DMS114 treated with DMSO at 0.1 percent for 48 hours (cell line): ENCODE measurements at regions not wholly inside any gene's neighbourhood (a gene's known extent, or its start where the extent isn't known, plus 50 kb on each side); places are given as distances from the start of the nearest gene placed in this dataset.
"Not testable (repeated sequence)": the region's sequence is repeated elsewhere in the genome, so short reads cannot be mapped to it uniquely, and the experiment has no call there.

ENCODE experiments used
- DNase-seq: peaks from one replicate; lab custom pipeline; 2025; ENCODE audit not compliant: unreplicated experiment; lab: John Stamatoyannopoulos, UW

- DNase-seq = no peak
Measured at GRCh38 chr3:31322460-31322859, 210.3 kb upstream of the STT3B start.

DNA sequence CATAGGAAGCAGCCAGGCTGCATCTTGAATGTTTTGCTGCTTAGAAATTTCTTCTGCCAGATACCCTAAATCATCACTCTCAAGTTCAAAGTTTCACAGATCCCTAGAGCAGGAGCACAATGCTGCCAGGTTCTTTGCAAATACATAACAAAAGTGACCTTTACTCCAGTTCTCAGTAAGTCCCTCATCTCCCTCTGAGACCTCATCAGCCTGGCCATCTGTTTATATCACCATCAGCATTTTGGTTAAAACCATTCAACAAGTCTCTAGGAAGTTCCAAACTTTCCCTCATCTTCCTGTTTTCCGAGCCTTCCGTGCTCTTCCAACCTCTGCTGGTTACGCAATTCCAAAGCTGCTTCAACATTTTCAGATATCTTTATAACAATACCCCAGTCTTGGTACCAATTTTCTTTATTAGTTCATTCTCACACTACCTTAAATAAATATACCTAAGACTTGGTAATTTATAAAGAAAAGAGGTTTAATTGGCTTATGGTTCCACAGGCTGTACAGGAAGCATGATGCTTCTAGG is 204.8 kb upstream of the STT3B start:
- DNase-seq = not testable (repeated sequence)

GRCh38 chr3:31331278-31331677 is 201.4 kb upstream of the STT3B start:
- DNase-seq = no peak

DNA sequence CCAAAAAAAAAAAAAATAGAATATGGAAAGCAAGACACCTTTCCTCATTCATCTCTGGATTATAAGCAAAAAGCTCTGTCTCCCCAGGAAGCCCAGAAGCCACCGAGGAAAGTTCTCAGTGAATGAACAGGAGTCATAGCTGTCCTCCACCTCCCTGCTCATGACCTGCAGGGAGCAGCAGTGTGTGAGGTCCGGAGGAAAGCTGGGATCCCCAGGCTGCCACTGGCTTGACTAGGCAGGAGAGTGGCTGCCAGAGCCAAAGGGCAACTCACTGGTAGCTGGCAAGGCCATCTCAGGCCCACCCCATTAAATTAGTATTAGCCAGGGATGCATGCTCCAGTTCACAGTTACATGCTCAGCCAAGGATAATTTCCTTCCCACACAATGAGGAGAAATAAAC is 191.6 kb upstream of the STT3B start:
- DNase-seq = no peak

- DNase-seq = no peak
Measured at GRCh38 chr3:31343075-31343474, 189.7 kb upstream of the STT3B start.

GRCh38 chr3:31345581-31345980 is 187.1 kb upstream of the STT3B start:
- no peak for DNase-seq

DNA sequence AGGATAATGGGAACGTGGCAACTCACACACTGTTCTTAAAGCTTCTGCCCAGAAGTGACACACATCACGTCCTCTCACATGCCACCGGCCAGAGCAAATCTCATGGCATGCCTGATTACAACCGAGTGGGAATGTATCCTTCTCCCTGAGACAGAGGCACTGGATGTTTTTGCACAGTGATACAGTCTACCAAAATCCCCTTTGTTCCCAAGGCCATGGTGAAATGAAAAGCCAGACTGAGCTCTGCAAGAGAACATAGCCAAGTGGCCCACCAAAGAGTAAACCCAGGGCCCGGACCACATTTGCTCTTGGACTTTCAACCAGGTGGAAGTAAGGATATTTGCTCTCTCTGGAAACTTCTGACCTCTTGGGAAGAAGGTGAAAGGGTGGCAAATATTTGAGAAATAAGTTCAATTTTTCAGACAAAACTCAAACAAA is 186.2 kb upstream of the STT3B start:
- DNase-seq = no peak

GRCh38 chr3:31349001-31349748 is 183.6 kb upstream of the STT3B start:
- DNase-seq = no peak

DNA sequence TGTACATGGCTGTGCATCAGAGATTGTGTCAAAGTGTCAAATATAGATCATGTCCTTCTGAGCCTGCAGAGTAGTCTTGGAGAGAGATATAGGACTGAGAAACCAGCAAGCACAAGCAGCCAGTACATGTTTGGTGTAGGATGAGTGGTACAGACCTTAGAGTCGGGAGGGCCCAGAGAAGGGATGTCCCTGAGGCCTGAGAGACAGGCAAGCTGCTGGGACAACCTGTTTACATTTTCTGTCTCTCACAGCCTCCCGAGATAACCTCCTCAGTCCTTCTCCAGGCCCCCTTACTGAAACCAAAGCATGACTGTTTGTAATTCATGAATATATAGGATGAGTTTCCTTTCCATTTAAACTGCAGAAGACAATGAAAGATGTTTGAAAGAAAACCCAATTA is 182.4 kb upstream of the STT3B start:
- DNase-seq = no peak

GRCh38 chr3:31352331-31352730 is 180.4 kb upstream of the STT3B start:
- DNase-seq = no peak

- DNase-seq = no peak
Measured at GRCh38 chr3:31353166-31353565, 179.6 kb upstream of the STT3B start.

- DNase-seq = no peak
Measured at GRCh38 chr3:31354373-31354772, 178.4 kb upstream of the STT3B start.

- no peak for DNase-seq
Measured at GRCh38 chr3:31355807-31356206, 176.9 kb upstream of the STT3B start.

- no peak for DNase-seq
Measured at GRCh38 chr3:31356941-31357340, 175.8 kb upstream of the STT3B start.

DNA sequence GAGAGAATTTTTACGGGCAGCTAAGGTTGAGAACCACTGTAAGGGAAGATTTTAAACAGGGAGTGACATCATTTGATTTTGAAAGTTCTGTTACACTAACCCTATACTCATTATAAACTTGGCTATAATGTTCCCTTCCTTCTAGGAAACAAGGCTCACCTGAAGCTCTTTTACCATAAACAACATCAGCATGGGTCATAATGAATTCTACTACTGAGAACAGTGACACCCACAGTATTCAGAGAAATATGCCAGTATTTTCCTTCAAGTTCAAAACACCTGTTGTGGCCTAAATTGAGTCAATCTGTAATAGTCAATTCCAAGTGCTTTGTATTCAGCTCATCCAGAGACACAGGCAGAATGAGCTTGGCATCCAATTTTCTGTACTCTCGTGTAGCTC is 175.3 kb upstream of the STT3B start:
- no peak for DNase-seq

DNA sequence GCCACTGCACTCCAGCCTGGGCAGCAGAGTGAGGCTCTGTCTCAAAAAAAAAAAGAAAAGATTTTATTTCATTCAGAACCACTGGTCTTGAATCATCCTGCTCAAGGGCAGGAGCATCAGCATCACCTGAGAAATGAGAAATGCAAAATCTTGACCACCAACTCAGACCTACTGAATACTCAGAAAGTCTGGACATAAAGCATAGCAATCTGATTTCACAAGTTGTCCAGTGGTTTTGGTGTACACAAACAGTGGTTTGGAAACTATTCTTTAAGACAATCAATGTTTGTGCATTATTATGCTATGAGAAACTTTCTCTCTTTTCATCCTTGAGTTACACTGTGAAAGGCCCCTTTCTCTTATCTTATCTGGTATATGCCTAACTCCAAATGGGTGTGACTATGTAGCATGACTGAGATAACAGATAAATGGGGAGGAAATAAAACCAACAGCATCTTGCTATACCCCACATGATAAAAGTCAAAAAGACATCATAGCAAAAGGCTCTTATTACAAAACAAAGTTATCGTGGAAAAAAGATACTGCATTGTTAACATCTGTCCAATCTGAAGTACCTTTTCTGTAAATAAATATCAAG is 174.2 kb upstream of the STT3B start:
- DNase-seq = no peak

DNA sequence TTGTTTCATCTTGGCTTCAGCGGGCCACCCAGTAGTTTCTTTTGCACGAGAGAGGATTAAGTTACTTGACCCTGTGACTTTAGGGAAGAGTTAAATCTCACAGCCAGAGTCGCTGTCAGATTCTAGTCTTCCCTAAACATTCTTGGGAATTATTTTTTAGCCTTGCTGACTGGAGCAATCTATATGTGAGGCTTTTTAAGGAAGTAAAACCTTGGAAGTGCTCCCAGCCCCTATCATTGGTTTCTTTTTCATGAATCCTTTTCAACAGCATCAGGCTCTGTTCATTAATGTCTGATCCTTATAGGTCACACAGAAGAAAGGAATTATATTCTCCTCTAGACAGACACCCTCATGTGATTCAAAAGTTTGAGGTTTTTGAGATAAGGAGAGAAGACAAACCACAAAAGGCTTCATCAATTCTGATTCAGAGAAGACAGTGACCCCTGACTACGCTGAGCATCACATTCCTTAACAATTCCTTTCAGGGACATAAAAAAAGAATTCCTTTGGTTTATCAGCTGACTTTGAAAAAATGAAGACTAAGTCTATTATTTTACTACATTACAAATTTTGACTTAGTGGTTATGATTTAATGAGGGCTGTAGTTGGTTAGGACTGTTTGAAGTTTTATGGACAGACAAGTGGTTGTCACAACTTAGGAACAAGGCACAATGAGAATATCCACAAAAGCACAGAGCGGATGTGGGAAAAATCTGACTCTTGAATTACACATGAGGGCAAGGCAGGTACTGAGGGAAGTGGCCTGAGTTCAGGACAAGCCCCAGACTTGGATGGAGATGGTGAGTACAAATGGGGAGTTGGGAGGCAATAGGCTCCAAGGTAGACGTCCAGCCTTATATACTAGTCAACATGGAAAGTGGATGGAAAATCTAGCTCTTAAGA is 171.1 kb upstream of the STT3B start:
- DNase-seq = no peak

GRCh38 chr3:31364188-31364587 is 168.5 kb upstream of the STT3B start:
- no peak for DNase-seq

DNA sequence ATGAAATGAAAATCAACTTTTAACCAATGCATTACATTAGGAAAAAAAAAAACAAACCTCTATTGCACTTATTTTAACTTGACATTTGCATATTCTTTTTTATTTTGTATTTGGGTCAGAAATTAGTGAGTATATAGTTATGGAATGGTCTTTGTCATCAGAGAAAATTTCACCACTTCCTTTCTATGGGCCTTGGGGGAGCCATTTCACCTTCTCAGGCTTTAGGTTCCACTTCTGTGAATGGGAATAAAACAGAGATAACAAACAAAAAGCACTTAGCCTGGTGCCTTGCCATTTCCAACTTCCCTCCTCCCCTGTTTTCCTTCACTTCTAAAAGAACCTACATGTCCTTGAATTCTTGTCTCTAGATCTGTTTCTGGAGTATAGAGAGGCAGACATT is 168.0 kb upstream of the STT3B start:
- no peak for DNase-seq

DNA sequence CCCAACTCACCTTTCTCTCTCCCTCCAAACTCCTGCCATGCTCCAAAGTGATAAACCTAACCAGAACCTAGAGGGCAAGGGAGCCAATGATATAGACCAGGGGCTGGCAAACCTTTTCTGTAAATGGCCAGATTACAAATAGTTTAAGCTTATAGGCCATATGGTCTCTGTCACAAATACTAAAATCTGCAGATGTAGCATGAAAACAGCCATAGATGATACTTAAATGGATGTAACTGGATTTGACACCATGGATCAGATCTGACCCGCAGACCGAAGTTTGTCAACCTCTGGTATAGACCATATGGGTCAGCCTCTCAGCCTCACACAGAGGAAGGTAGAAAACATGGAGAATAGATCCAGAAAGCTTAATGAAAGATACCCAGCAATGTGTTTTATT is 165.2 kb upstream of the STT3B start:
- DNase-seq = no peak

DNA sequence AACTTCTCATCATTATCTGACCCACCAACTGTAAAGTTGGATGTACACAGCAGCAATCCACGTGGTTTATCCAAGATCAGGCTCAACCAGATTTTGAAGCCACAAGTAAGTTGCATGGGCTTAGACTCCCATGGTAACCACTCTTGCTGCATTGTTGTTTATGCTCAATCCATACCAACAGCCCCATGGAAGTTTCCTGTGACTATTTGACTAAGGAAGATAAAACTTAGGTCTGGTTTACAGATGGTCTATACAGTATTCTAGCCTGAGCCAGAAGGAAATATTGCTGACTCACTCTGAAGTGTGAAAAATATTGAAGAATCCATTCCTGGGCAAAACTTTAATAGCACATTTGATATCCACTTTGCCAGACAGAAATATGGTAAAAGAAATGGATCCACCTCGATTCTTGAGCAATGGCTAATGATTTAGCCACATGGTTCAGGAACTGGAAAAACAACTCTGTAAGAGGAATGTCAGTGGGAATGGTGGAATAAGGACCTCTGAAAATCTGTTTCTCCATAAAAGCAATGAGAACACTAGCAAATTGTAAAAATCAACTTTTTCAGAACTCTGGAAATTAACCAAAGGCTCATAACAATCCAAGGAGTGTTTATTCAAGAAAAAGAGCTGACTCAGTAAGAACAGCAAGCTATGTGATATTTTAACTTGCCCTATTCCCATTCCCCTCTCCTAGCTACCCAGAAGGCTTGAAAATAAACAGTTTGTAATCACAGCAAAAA is 162.9 kb upstream of the STT3B start:
- no peak for DNase-seq
